Hematopoietic multipotent progenitor cell (in vitro differentiated cells): ENCODE measurements at regions not wholly inside any gene's neighbourhood (a gene's known extent, or its start where the extent isn't known, plus 50 kb on each side); places are given as distances from the start of the nearest gene placed in this dataset.

ENCODE experiments used
- DNase-seq, 3 donors: peaks; one replicate each; pipeline ENCODE4 v3.0.0-alpha.2; 2011 to 2015; ENCODE audit warnings: low read depth in 2 of 3, low spot score in 2 of 3

DNA sequence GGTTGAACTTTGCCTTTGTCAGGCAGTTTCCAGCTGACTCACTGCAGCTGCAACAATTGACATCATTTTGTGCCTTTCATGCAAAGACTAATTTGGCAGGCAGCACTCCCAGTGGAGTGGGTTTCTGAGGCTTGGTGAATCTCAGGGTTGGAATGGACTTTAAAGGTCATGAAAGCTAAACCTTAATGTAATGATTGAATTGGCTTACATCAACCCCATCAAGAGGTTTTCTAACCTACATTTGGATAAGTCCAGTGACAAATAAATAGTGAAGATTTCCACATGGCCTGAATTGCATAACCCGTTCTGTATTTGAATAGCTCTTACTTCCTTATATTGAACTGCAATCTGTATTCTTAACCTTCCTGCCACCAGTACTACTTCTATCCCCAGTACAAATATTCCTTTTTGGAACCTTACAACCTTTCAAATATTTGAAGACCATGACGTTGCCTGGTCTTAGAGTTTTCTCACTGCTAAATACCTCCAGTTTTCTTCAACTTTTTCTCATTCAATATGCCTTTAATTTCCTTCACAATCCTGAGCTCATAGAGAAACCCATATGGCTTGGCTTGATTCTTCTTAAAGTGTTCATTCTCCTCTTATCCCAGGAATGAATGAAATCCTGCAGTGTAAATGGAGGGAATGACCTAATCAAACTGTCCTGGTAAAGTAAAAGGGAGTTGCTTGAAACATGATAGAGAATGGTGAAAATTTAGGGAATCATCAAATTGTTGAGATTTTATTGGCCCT is 168.1 kb upstream of the NOVA1 start:
- DNase-seq, result no peak

- no peak for DNase-seq
Observed at GRCh38 chr14:26766726-26767125, 168.9 kb upstream of the NOVA1 start.

GRCh38 chr14:26773906-26774593 is 176.2 kb upstream of the NOVA1 start:
- DNase-seq, result no peak

- DNase-seq, result no peak
Observed at GRCh38 chr14:26775765-26776563, 178.1 kb upstream of the NOVA1 start.

DNA sequence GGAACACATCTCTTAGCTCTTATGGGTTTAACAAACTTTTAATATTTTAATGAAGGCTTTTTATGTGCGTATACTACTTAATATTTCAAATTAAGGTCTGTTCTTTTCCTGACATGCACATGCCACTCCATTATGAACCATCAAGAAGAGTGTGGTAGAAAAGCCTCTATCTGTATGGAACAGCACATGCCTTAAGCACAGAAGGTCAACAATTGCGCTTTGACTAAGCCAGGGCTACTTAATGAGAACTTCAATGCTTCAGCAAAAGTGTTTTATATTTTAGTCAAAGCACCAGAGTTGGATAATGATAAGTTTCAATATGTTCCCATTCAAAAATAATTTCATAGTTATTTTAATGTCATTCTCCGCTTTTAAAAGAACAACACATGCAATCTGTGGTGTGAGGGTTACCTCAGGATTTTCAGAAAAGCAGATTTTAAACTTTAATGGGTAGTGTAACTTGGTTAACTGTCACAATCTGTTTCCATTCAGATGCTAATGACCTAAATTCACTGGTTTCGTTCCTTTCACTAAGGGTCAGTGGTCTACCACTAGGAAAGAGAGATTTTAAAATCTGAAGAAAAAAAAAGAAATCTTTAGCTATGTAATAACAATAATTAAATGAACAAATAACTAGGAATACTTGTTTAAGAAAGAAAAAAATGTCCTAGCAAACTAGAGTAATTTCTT is 193.4 kb upstream of the NOVA1 start:
- DNase-seq, result no peak

DNA sequence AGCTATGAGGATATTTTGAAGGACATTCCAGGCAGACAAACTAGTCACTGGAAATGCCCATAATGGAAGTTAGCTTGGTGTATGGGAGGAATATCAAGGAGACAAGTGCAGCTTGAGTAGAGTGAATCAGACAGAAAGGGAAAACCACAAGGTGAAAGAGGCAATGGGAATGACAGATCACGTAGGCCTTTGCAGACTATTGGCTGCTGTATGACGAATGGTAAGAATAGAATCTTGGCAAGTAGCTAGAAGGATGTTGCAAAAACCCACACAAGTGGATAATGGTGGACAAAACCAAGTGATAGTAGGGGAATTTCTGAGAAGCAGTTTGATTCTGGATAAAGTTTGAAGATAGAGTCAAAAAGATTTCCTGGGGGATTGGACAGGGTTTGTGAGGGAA is 196.9 kb upstream of the NOVA1 start:
- DNase-seq, result no peak

DNA sequence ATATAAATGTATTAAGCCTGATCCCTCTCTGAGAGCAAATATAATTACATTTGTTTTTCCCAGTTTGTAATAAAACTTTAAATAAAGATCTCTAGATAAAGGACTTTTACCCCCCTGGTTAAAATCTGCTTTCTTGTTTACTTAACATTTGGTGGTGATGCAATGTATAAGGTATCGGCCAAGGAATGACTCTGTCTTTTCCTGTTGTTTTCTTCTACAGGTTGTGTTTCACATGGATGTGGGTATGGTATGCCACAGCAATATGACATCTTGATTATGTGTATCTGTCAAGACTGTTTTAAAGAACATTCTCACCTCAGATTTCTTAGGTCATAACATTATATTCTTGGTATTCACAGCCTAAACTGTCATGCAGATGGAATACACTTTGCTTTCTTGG is 210.6 kb upstream of the NOVA1 start:
- no peak for DNase-seq

DNA sequence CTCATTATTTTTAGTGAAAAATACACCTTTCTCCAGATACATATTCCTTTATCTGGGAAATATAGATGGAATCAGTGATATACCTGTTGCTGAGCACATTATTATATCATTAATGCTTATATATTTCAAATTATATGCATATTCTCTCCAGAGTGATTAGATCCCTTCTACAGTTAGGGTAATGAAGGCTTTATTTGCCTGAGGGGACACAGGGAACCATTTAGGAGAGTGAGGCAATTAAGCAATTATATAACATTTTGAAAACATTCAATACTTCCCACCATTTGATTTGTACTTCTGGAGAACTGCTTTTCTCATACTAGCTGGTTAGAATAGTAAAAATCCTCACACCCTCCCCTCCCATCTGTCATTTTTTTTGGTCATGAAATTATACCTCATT is 212.8 kb upstream of the NOVA1 start:
- no peak for DNase-seq

DNA sequence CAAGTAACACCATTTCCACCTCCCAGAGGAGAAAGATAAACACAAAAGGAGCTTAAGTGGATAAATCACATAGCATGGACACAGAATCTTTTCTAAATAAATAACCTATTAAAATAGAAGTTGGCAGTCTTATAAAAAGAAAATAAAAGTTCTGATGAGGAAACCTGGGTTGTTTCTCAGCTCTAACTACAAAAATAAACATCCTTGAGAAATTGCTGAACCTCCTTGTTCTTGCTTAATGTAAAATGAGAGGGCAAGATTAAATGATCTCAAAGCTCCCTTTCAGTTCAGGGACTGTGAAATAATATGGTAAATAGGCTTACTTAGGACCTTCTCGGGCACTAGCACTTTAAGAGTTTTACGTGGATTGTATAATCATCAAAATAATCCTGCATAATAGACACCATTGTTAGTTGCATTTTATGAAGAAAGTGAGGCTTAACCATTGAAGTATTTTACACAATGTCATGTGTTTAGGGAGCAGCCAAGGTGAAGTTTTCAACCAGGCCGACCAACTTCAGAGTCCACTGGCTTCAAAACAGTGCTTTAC is 214.0 kb upstream of the NOVA1 start:
- DNase-seq, result no peak

DNA sequence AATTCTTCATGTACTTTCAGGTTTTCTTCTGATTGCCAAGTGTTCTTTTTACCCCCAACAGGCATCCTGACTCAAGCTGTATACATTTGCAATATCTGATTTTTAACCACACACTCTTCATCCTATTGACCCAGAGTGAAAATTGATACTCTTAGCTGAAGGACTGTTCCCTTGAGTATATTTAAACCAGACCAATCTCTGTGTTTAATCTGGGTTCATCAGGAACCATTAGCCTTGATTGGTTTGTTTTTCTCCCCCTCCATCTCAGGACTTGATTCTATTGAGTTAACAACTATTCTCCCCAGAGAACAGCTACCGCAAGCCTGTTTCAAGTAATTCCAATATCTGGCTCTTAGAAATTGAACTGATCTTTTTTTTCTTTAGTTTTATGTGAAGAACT is 222.3 kb upstream of the NOVA1 start:
- DNase-seq, result no peak

- no peak for DNase-seq
Observed at GRCh38 chr14:26820572-26820971, 222.7 kb upstream of the NOVA1 start.

- no peak for DNase-seq
Observed at GRCh38 chr14:26828741-26829140, 230.9 kb upstream of the NOVA1 start.

- no peak for DNase-seq
Observed at GRCh38 chr14:26833621-26834176, 235.9 kb upstream of the NOVA1 start.

- no peak for DNase-seq
Observed at GRCh38 chr14:26835979-26836570, 238.2 kb upstream of the NOVA1 start.

DNA sequence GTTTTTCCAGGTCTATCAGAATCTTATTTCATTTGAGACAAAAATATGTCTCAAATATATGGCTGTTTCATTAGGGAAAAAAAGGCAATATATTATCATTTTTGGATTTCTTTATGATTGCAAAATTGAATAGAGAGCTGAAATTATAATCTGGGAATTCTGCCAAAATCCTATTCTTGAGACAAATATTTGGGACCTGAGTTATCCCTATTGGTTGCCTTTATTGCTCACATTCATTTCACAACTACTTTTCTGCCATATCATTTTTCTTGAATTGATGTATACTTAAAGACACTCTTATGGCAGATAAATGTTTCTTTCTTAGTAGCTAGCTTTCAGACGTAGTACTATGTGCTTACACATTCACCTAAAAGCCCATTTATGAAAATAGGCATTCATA is 241.6 kb upstream of the NOVA1 start:
- DNase-seq, result no peak

GRCh38 chr14:26841326-26841725 is 243.5 kb upstream of the NOVA1 start:
- DNase-seq, result no peak

DNA sequence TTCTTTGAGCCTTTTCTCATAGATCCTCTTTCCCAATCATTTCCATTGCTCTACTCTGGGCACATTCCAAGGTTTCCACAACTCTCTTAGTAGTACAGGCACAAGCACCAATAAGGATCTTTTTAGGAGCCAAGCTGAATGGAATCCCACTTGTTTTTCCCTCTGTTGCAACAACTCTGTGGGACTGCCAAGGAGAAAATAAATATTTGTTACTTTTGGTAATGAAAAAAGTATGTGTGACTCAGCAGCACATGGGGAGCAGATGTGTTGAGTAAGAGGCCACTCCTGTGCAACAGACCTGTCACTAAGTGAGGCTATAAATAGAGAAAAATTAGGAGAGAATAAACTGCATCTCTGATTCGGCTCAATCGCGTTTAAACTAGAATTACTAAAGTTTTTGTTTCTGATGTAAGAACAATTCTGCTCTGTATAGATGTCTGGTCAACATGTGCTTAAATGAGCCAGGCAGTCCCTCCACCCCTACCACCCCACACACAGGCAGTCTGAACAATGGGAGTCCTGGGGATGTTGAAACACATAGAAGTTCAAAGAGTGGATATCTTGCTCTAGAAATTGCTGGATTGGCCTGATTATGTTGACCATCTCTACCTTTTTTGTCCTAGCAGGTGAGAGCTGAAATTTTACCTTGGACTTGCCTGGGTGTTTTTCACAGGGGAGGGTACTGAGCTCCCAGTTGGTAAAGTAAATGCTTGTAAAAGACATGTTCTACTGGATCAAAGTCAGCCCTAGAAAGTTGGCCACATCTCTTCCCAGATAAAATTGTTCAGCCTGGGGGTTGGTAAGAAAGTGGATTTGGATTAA is 244.3 kb upstream of the NOVA1 start:
- no peak for DNase-seq

GRCh38 chr14:26845151-26845818 is 247.5 kb upstream of the NOVA1 start:
- no peak for DNase-seq

- DNase-seq, result no peak
Observed at GRCh38 chr14:26846388-26846787, 248.6 kb upstream of the NOVA1 start.
